EH (cell line): ENCODE measurements at regions not wholly inside any gene's neighbourhood (a gene's known extent, or its start where the extent isn't known, plus 50 kb on each side); places are given as distances from the start of the nearest gene placed in this dataset.

Source experiments
- DNase-seq: peaks from one replicate; pipeline ENCODE4 v3.0.0-alpha.2; 2015; ENCODE audit warnings: low read depth

- no peak for DNase-seq
Observed at GRCh38 chr22:47443836-47444745, 681.6 kb downstream of the TBC1D22A start.

GRCh38 chr22:47442821-47443220 lies 680.4 kb downstream of the TBC1D22A start:
- no peak for DNase-seq

- DNase-seq: no peak
Observed at GRCh38 chr22:47439643-47440265, 677.3 kb downstream of the TBC1D22A start.

- DNase-seq: no peak
Observed at GRCh38 chr22:47437636-47438035, 675.2 kb downstream of the TBC1D22A start.

GRCh38 chr22:47437110-47437509 lies 674.7 kb downstream of the TBC1D22A start:
- no peak for DNase-seq

- no peak for DNase-seq
Observed at GRCh38 chr22:47435826-47436225, 673.4 kb downstream of the TBC1D22A start.

GRCh38 chr22:47435204-47435487 lies 672.7 kb downstream of the TBC1D22A start:
- no peak for DNase-seq

GRCh38 chr22:47434336-47435203 lies 672.1 kb downstream of the TBC1D22A start:
- no peak for DNase-seq

GRCh38 chr22:47433627-47434026 lies 671.2 kb downstream of the TBC1D22A start:
- no peak for DNase-seq

GRCh38 chr22:47432683-47433082 lies 670.2 kb downstream of the TBC1D22A start:
- no peak for DNase-seq

- no peak for DNase-seq
Observed at GRCh38 chr22:47423861-47424820, 661.7 kb downstream of the TBC1D22A start.

GRCh38 chr22:47423266-47423665 lies 660.8 kb downstream of the TBC1D22A start:
- no peak for DNase-seq

- DNase-seq: no peak
Observed at GRCh38 chr22:47422736-47423135, 660.3 kb downstream of the TBC1D22A start.

GRCh38 chr22:47421846-47422245 lies 659.4 kb downstream of the TBC1D22A start:
- DNase-seq: no peak

GRCh38 chr22:47420211-47420610 lies 657.8 kb downstream of the TBC1D22A start:
- no peak for DNase-seq

GRCh38 chr22:47419239-47419638 lies 656.8 kb downstream of the TBC1D22A start:
- no peak for DNase-seq

GRCh38 chr22:47417699-47418098 lies 655.2 kb downstream of the TBC1D22A start:
- no peak for DNase-seq

- DNase-seq: no peak
Observed at GRCh38 chr22:47411006-47411405, 648.6 kb downstream of the TBC1D22A start.

GRCh38 chr22:47409539-47410275 lies 647.3 kb downstream of the TBC1D22A start:
- no peak for DNase-seq

GRCh38 chr22:47408409-47408808 lies 646.0 kb downstream of the TBC1D22A start:
- DNase-seq: no peak
